Ascending aorta (tissue), 2 donors: ENCODE measurements at regions not wholly inside any gene's neighbourhood (a gene's known extent, or its start where the extent isn't known, plus 50 kb on each side); places are given as distances from the start of the nearest gene placed in this dataset.

ENCODE experiments used
- DNase-seq, 2 donors: peaks; one replicate each; pipeline ENCODE4 v3.0.0-alpha.2; 2019; ENCODE audit warnings: low spot score in 2 of 2
- H3K27ac ChIP-seq, 2 donors: fragments of 200-600 bp; sonication (generic); one replicate each; pipeline ENCODE4 v1.5.1; 2016 to 2017; ENCODE audit warnings: mild to moderate bottlenecking in 1 of 2
- H3K27me3 ChIP-seq: fragments of 200-600 bp; sonication (generic); one replicate; pipeline ENCODE4 v1.5.1; 2017
- H3K36me3 ChIP-seq, 2 donors: fragments of 200-600 bp; sonication (generic); one replicate each; pipeline ENCODE4 v1.5.1; 2016
- H3K4me1 ChIP-seq, 2 donors: fragments of 200-600 bp; sonication (generic); one replicate each; pipeline ENCODE4 v1.5.1; 2016 to 2017; ENCODE audit warnings: mild to moderate bottlenecking in 1 of 2
- H3K4me3 ChIP-seq, 2 donors: fragments of 200-600 bp; sonication (generic); one replicate each; pipeline ENCODE4 v1.5.1; 2016 to 2017; ENCODE audit warnings: mild to moderate bottlenecking in 1 of 2
- H3K9me3 ChIP-seq, 2 donors: fragments of 200-600 bp; sonication (generic); one replicate each; pipeline ENCODE4 v1.5.1; 2016
- intact Hi-C: fragments of 100-400 bp; cut with DNase I; formaldehyde crosslinking; loops from one replicate; pipeline ENCODE4 v1.15.1; 2023
- TF ChIP-seq, protein P1 (sequence below), 3 experiments: fragments of 200-600 bp in 2 of 3; fragments of 450-650 bp in 1 of 3; sonication (generic) in 2 of 3; IDR thresholded peaks; one replicate each; pipeline ENCODE4 v1.5.1; 2016 to 2019; ENCODE audit warnings: antibody characterized with exemption in 3 of 3, mild to moderate bottlenecking in 1 of 3, moderate library complexity in 1 of 3

- Histone ChIP-seq H3K4me3 (no peak overlapping the region), H3K27me3 (no peaks in the 10 kb centered on the region), H3K27ac (no peak overlapping the region), H3K9me3 (no peaks in the 10 kb centered on the region), H3K36me3 (no peaks in the 10 kb centered on the region), H3K4me1 (peaks cover 0 to 6% of the 10 kb centered on the region in 2 donors)
- intact Hi-C loops: no loop called here
- no peak for DNase-seq
- TF ChIP-seq, protein P1, sequence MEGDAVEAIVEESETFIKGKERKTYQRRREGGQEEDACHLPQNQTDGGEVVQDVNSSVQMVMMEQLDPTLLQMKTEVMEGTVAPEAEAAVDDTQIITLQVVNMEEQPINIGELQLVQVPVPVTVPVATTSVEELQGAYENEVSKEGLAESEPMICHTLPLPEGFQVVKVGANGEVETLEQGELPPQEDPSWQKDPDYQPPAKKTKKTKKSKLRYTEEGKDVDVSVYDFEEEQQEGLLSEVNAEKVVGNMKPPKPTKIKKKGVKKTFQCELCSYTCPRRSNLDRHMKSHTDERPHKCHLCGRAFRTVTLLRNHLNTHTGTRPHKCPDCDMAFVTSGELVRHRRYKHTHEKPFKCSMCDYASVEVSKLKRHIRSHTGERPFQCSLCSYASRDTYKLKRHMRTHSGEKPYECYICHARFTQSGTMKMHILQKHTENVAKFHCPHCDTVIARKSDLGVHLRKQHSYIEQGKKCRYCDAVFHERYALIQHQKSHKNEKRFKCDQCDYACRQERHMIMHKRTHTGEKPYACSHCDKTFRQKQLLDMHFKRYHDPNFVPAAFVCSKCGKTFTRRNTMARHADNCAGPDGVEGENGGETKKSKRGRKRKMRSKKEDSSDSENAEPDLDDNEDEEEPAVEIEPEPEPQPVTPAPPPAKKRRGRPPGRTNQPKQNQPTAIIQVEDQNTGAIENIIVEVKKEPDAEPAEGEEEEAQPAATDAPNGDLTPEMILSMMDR (IDR thresholded peaks at IDR 0.05): no peak
Observed at GRCh38 chr5:60346393-60346792, 353.6 kb downstream of the DEPDC1B start.

GRCh38 chr5:60343102-60343501 lies 356.9 kb downstream of the DEPDC1B start:
- TF ChIP-seq, protein P1 (IDR thresholded peaks at IDR 0.05): no peak
- intact Hi-C loops: no loop called here
- no peaks in the 10 kb centered on the region for H3K36me3 ChIP-seq

DNA sequence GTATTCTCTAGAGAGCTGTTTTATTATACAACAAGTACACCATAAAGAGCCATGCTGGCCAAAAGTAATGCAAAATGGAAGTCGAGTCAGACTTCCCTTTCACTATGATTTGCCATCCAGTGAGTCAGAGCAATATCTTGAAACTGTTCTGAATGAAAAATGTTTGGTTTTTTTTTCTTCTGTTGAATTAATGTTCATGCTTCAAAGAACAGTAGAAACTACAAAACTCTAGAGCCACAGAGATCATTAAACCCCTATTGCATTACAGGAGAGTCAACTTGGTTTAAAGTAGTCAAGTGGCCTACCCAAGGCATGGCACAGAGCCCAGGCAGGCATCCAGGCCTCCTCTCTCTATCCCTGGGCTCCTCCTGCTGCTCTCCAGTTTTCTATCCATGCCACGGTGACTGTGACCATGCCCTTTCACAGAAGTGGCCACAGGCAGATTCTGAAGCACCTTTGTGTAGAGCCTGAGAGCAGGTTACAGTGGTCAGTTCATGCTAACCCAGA lies 358.9 kb downstream of the DEPDC1B start:
- no peaks in the 10 kb centered on the region for H3K36me3 ChIP-seq
- DNase-seq: no peak
- H3K4me3 ChIP-seq: no peak overlapping the region
- intact Hi-C loops: no loop called here
- TF ChIP-seq, protein P1 (IDR thresholded peaks at IDR 0.05): no peak
- no peaks in the 10 kb centered on the region for H3K27me3 ChIP-seq
- H3K9me3 ChIP-seq: no peaks in the 10 kb centered on the region
- peaks cover 3 to 19% of the 10 kb centered on the region in 2 donors for H3K4me1 ChIP-seq
- H3K27ac ChIP-seq: peak overlapping the region; percentile 65 to 74

More at GRCh38 chr5:60343102-60343501, 356.9 kb downstream of the DEPDC1B start:
- Histone ChIP-seq H3K9me3 (no peaks in the 10 kb centered on the region), H3K27ac (no peak overlapping the region), H3K27me3 (no peaks in the 10 kb centered on the region), H3K4me1 (peaks cover 0 to 13% of the 10 kb centered on the region in 2 donors), H3K4me3 (no peak overlapping the region)
- no peak for DNase-seq

DNA sequence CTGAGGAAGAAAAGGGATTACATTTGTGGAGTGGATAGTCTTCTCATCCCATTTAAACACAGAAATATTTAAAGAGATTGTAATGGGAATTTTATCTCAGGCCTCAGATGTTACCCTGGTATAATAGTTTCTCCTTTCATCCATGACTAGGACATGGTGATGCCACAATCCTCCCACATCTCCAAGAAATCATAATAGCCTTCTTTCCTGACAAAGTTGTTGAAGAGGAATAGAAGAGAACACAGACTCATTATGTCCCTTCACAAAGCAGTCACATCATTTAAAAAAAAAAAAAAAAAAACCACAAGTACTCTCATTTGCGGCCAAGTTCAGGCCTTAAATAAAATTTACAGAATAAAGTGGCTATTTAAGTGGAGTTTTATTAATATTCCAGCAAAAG lies 359.6 kb downstream of the DEPDC1B start:
- peak overlapping the region in 1 of 2 donors; percentile 18 for H3K4me3 ChIP-seq
- TF ChIP-seq, protein P1 (IDR thresholded peaks at IDR 0.05): no peak

DNA sequence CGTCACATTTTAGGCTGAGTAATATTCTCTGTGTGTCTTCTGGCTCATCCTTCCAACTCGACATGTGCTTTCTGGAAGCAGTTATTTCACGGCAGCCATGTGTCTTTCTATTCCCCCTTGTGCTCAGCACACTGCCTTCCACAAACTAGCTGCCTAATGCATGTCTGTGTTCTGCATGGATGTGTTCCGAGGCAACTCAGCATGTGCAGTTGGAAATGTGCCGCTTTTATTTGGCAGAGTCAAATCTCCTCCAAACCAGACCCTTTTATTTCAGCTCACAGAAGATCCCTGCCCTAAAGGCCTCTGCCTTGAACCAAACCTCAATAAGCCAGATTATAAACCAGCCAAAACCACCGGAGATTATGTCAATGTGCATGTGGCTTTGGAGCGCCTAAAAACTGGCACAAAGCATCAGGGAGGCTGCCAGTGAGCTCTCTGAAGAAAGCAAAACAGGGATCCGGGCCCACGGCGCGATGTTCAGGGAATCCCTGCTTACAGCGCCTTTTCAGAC lies 360.2 kb downstream of the DEPDC1B start:
- DNase-seq: peak in 1 of 2 donors; percentile 70
- TF ChIP-seq, protein P1 (IDR thresholded peaks at IDR 0.05): no peak
- Histone ChIP-seq H3K27ac (peak overlapping the region; percentile 74), H3K36me3 (no peaks in the 10 kb centered on the region), H3K9me3 (no peaks in the 10 kb centered on the region), H3K27me3 (no peaks in the 10 kb centered on the region), H3K4me3 (peak overlapping the region in 1 of 2 donors; percentile 18), H3K4me1 (peaks cover 6 to 31% of the 10 kb centered on the region in 2 donors)
- intact Hi-C loops: loop anchor here (5.0 kb wide), 1 partner anchor 38 kb away; no protein-coding TSS in a partner anchor

More for the DNA sequence above, 359.6 kb downstream of the DEPDC1B start:
- Histone ChIP-seq H3K27ac (peak overlapping the region; percentile 74), H3K27me3 (no peaks in the 10 kb centered on the region), H3K4me1 (peaks cover 3 to 26% of the 10 kb centered on the region in 2 donors), H3K36me3 (no peaks in the 10 kb centered on the region), H3K9me3 (no peaks in the 10 kb centered on the region)
- intact Hi-C loops: no loop called here
- no peak for DNase-seq
